Fibroblast of peridontal ligament (primary cell): ENCODE measurements at regions not wholly inside any gene's neighbourhood (a gene's known extent, or its start where the extent isn't known, plus 50 kb on each side); places are given as distances from the start of the nearest gene placed in this dataset.
"Not testable (repeated sequence)": the region's sequence is repeated elsewhere in the genome, so short reads cannot be mapped to it uniquely, and the experiment has no call there.

ENCODE experiments used
- DNase-seq: peaks from one replicate; pipeline ENCODE4 v3.0.0-alpha.2; 2010; ENCODE audit errors: extremely low read depth

- DNase-seq: not testable (repeated sequence)
These were observed 57.8 kb upstream of the RASSF3 start for GRCh38 chr12:64552510-64552909.

- DNase-seq: not testable (repeated sequence)
These were observed 56.6 kb upstream of the RASSF3 start for GRCh38 chr12:64553689-64554088.

GRCh38 chr12:64556231-64556630, 54.1 kb upstream of the RASSF3 start:
- DNase-seq: no peak

GRCh38 chr12:64558754-64559153, 51.5 kb upstream of the RASSF3 start:
- DNase-seq: no peak

DNA sequence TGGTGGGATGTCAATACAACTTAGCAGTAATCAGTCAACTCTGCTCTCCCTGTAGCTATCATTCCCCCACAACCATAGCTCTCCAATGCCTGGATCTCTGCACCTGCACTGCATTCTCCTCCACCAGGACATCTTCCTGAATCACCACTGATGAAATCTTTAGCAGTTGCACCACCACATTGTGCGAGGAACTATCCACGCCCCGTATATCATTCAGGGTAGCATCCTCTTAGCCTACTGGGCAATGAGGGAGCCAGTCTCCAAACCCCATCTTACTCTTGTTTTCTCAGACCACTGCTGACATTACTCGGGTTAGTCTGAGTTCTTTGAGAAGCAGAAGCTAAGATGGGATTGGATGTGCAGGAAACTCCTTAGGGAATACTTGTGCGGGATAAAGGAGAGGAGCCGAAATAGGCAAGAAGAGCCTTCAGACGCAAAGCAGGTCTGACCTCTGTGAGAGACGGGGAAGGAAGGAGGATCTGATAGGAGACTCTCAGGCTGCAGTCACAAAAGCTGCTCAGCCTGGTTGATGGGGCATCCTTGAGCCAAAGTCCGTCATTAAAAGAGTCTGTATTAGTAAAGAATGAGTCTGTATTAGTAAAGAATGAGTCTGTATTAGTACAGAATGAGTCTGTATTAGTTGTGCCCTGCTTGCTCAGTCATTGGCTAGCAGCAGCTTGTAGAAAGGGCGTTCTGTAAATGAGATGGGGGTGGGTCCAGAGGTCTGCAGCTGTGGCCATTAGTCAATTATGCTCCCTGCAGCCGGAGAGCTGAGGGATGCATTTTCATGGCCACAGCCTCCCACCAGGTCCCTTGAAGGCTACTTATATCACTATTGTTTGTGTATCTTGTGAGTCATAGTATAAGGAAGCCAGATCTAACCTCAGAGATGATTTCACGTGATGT, 49.6 kb upstream of the RASSF3 start:
- peak; percentile 98 for DNase-seq
